GM23338 (cell line): ENCODE measurements at regions not wholly inside any gene's neighbourhood (a gene's known extent, or its start where the extent isn't known, plus 50 kb on each side); places are given as distances from the start of the nearest gene placed in this dataset.

ENCODE experiments used
- JUNB ChIP-seq: IDR thresholded peaks from one replicate; pipeline ENCODE4 v1.6.1; 2016; ENCODE audit warnings: antibody characterized with exemption; ENCODE audit not compliant: unreplicated experiment
- ZNF114 ChIP-seq: fragments of 250-450 bp; sonication (Bioruptor Pico); IDR thresholded peaks from 2 replicates; pipeline ENCODE4 v1.5.0; 2020; ENCODE audit warnings: mild to moderate bottlenecking, moderate library complexity
- TF ChIP-seq, protein P1 (sequence below), 2 experiments: fragments of 200-600 bp in 1 of 2; sonication (generic) in 1 of 2; conservative IDR thresholded peaks; 2 replicates each; pipeline versions ENCODE4 v1.5.1 to v1.6.1; 2016 to 2017; ENCODE audit warnings: antibody characterized with exemption in 2 of 2, low read depth in 2 of 2, mild to moderate bottlenecking in 2 of 2, moderate library complexity in 1 of 2

DNA sequence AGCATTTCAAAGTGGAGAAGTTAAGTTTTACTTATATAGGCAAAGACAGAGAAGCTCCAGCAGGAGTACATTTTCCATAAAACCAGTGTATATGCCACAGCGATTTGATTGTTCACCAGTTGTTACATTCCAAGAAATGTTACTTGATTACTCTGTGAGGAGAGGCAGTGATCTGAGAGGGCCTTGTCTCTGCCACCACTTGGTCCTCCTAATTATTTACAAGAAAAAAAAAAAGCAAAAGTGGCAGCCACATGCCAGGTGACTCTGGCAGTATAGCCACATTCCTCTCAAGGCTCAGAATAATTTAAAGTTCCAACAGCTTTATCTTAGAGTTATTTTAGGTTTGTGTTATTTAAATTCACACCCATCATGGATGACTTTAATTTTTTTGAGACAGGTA, 1077.8 kb downstream of the ZPLD1 start:
- TF ChIP-seq, protein P1, sequence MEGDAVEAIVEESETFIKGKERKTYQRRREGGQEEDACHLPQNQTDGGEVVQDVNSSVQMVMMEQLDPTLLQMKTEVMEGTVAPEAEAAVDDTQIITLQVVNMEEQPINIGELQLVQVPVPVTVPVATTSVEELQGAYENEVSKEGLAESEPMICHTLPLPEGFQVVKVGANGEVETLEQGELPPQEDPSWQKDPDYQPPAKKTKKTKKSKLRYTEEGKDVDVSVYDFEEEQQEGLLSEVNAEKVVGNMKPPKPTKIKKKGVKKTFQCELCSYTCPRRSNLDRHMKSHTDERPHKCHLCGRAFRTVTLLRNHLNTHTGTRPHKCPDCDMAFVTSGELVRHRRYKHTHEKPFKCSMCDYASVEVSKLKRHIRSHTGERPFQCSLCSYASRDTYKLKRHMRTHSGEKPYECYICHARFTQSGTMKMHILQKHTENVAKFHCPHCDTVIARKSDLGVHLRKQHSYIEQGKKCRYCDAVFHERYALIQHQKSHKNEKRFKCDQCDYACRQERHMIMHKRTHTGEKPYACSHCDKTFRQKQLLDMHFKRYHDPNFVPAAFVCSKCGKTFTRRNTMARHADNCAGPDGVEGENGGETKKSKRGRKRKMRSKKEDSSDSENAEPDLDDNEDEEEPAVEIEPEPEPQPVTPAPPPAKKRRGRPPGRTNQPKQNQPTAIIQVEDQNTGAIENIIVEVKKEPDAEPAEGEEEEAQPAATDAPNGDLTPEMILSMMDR (conservative IDR thresholded peaks at IDR 0.05; ENCODE audit: low read depth in 2 of 2): no peak
- TF ChIP-seq JUNB (no peak), ZNF114 (CRISPR knock-in tag) (no peak)
